HFFc6 (cell line): ENCODE measurements at regions not wholly inside any gene's neighbourhood (a gene's known extent, or its start where the extent isn't known, plus 50 kb on each side); places are given as distances from the start of the nearest gene placed in this dataset.

Source experiments
- DNase-seq: peaks from one replicate; pipeline ENCODE4 v3.0.0-alpha.2; 2018
- H3K27ac Mint-ChIP-seq: 2 replicates; pipeline ENCODE4 v1.8.0; 2020; ENCODE audit warnings: mild to moderate bottlenecking, mixed read lengths
- H3K27me3 Mint-ChIP-seq: 2 replicates; pipeline ENCODE4 v1.8.0; 2021; ENCODE audit warnings: mild to moderate bottlenecking, moderate library complexity, mixed read lengths; ENCODE audit not compliant: insufficient read depth
- H3K36me3 Mint-ChIP-seq: 2 replicates; pipeline ENCODE4 v1.8.0; 2021; ENCODE audit warnings: low read depth, mixed read lengths
- H3K4me1 Mint-ChIP-seq: 2 replicates; pipeline ENCODE4 v1.8.0; 2020; ENCODE audit warnings: low read depth, mixed read lengths
- H3K4me3 Mint-ChIP-seq: 2 replicates; pipeline ENCODE4 v1.8.0; 2020; ENCODE audit warnings: mild to moderate bottlenecking, moderate library complexity, mixed read lengths
- H3K9me3 Mint-ChIP-seq: 2 replicates; pipeline ENCODE4 v1.8.0; 2020; ENCODE audit warnings: mild to moderate bottlenecking, mixed read lengths
- TF ChIP-seq, protein P1 (sequence below): fragments of 200-600 bp; sonication (generic); IDR thresholded peaks from 2 replicates; pipeline ENCODE4 v1.5.0; 2021; ENCODE audit warnings: antibody characterized with exemption, mild to moderate bottlenecking

- H3K9me3 Mint-ChIP-seq = peaks cover 47% of the 10 kb centered on the region
- TF ChIP-seq, protein P1, sequence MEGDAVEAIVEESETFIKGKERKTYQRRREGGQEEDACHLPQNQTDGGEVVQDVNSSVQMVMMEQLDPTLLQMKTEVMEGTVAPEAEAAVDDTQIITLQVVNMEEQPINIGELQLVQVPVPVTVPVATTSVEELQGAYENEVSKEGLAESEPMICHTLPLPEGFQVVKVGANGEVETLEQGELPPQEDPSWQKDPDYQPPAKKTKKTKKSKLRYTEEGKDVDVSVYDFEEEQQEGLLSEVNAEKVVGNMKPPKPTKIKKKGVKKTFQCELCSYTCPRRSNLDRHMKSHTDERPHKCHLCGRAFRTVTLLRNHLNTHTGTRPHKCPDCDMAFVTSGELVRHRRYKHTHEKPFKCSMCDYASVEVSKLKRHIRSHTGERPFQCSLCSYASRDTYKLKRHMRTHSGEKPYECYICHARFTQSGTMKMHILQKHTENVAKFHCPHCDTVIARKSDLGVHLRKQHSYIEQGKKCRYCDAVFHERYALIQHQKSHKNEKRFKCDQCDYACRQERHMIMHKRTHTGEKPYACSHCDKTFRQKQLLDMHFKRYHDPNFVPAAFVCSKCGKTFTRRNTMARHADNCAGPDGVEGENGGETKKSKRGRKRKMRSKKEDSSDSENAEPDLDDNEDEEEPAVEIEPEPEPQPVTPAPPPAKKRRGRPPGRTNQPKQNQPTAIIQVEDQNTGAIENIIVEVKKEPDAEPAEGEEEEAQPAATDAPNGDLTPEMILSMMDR = no peak
- no peaks in the 10 kb centered on the region for H3K27me3 Mint-ChIP-seq
- no peak overlapping the region for H3K4me3 Mint-ChIP-seq
- no peaks in the 10 kb centered on the region for H3K4me1 Mint-ChIP-seq
- no peaks in the 10 kb centered on the region for H3K36me3 Mint-ChIP-seq
- DNase-seq = no peak
- H3K27ac Mint-ChIP-seq = no peak overlapping the region
Observed at GRCh38 chr11:116258821-116259220, 514.0 kb downstream of the BUD13 start.

GRCh38 chr11:116257883-116258282 is 514.9 kb downstream of the BUD13 start:
- Mint-ChIP-seq H3K27ac (no peak overlapping the region), H3K9me3 (peaks cover 40% of the 10 kb centered on the region), H3K4me1 (no peaks in the 10 kb centered on the region), H3K36me3 (no peaks in the 10 kb centered on the region), H3K4me3 (no peak overlapping the region), H3K27me3 (no peaks in the 10 kb centered on the region)
- TF ChIP-seq, protein P1 = no peak
- no peak for DNase-seq

GRCh38 chr11:116257092-116257491 is 515.7 kb downstream of the BUD13 start:
- peaks cover 33% of the 10 kb centered on the region for H3K9me3 Mint-ChIP-seq
- no peak overlapping the region for H3K27ac Mint-ChIP-seq
- no peak overlapping the region for H3K4me3 Mint-ChIP-seq
- no peaks in the 10 kb centered on the region for H3K36me3 Mint-ChIP-seq
- no peak for DNase-seq
- H3K4me1 Mint-ChIP-seq = no peaks in the 10 kb centered on the region
- TF ChIP-seq, protein P1 = no peak
- H3K27me3 Mint-ChIP-seq = no peaks in the 10 kb centered on the region

DNA sequence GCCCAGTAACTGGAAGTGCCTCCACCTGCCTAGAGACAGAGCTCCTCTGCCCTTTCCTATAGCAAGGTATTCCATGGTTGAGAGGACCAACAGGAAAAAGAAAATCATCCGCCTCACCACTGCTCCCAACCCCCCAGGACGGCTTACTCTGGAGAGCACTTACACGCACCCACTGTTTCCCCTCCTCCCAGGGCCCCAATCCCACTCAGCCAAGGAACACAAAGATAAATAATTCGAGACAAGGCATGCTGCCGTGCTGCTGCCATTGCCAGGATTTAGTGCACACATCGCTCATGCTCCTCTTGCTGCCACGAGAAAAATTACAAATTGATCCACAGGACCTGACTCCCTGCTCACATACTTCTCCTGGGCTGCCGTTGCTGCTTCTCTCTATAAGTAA is 516.6 kb downstream of the BUD13 start:
- H3K4me3 Mint-ChIP-seq = no peak overlapping the region

GRCh38 chr11:116255321-116255953 is 517.4 kb downstream of the BUD13 start:
- Mint-ChIP-seq H3K36me3 (peaks cover 5% of the 10 kb centered on the region; the same call in 1 of the 2 replicates), H3K4me1 (no peaks in the 10 kb centered on the region), H3K27ac (no peak overlapping the region), H3K9me3 (peaks cover 26% of the 10 kb centered on the region), H3K4me3 (no peak overlapping the region), H3K27me3 (no peaks in the 10 kb centered on the region)
- TF ChIP-seq, protein P1 = no peak
- DNase-seq = no peak

More for the DNA sequence above, 516.6 kb downstream of the BUD13 start:
- Mint-ChIP-seq H3K27me3 (no peaks in the 10 kb centered on the region), H3K9me3 (peaks cover 24% of the 10 kb centered on the region), H3K36me3 (no peaks in the 10 kb centered on the region), H3K4me1 (no peaks in the 10 kb centered on the region), H3K27ac (no peak overlapping the region)
- TF ChIP-seq, protein P1 = no peak
- DNase-seq = no peak
